HT1080 (cell line): ENCODE measurements at regions not wholly inside any gene's neighbourhood (a gene's known extent, or its start where the extent isn't known, plus 50 kb on each side); places are given as distances from the start of the nearest gene placed in this dataset.

Source experiments
- DNase-seq: peaks from one replicate; pipeline ENCODE4 v3.0.0-alpha.2; 2015; ENCODE audit warnings: low read depth

- no peak for DNase-seq
Measured at GRCh38 chr11:93959663-93960062, 61.5 kb upstream of the HEPHL1 start.

GRCh38 chr11:93963072-93963471, 58.1 kb upstream of the HEPHL1 start:
- DNase-seq = no peak

- DNase-seq = no peak
Measured at GRCh38 chr11:93967258-93967657, 53.9 kb upstream of the HEPHL1 start.

GRCh38 chr11:93967944-93968343, 53.2 kb upstream of the HEPHL1 start:
- no peak for DNase-seq

GRCh38 chr11:93969925-93970922, 50.9 kb upstream of the HEPHL1 start:
- DNase-seq = no peak
